Liver (tissue), 3 donors: ENCODE measurements at regions not wholly inside any gene's neighbourhood (a gene's known extent, or its start where the extent isn't known, plus 50 kb on each side); places are given as distances from the start of the nearest gene placed in this dataset.

ENCODE experiments used
- ATF3 ChIP-seq: IDR thresholded peaks from 2 replicates; pipeline ENCODE4 v1.6.1; 2016; ENCODE audit warnings: antibody characterized with exemption
- CTCF ChIP-seq: fragments of 150-350 bp; IDR thresholded peaks from 2 replicates; pipeline ENCODE4 v1.5.1; 2017; ENCODE audit warnings: improper control_type of control experiment, low read depth, low read length; ENCODE audit not compliant: missing input control
- EGR1 ChIP-seq, 2 donors: IDR thresholded peaks; 2 replicates each; pipeline ENCODE4 v1.6.1; 2016 to 2018; ENCODE audit warnings: antibody characterized with exemption in 2 of 2, low read depth in 2 of 2
- FOXA1 ChIP-seq: IDR thresholded peaks from 2 replicates; pipeline ENCODE4 v1.6.1; 2016; ENCODE audit warnings: antibody characterized with exemption
- GABPA ChIP-seq, 2 donors: IDR thresholded peaks in 1 of 2; conservative IDR thresholded peaks in 1 of 2; 2 replicates each; pipeline ENCODE4 v1.6.1; 2016; ENCODE audit warnings: antibody characterized with exemption in 2 of 2, mild to moderate bottlenecking in 1 of 2, moderate library complexity in 1 of 2
- HNF4A ChIP-seq, 2 donors: conservative IDR thresholded peaks; 2 replicates each; pipeline ENCODE4 v1.6.1; 2016; ENCODE audit warnings: antibody characterized with exemption in 2 of 2, mild to moderate bottlenecking in 2 of 2
- HNF4G ChIP-seq: IDR thresholded peaks from 2 replicates; pipeline ENCODE4 v1.6.1; 2016; ENCODE audit warnings: antibody characterized with exemption
- MAX ChIP-seq: IDR thresholded peaks from 2 replicates; pipeline ENCODE4 v1.6.1; 2016; ENCODE audit warnings: antibody characterized with exemption
- RAD21 ChIP-seq, 2 donors: IDR thresholded peaks; 2 replicates each; pipeline ENCODE4 v1.6.1; 2016; ENCODE audit warnings: antibody characterized with exemption in 2 of 2, mild to moderate bottlenecking in 2 of 2
- REST ChIP-seq: IDR thresholded peaks from 2 replicates; pipeline ENCODE4 v1.6.1; 2016; ENCODE audit warnings: antibody characterized with exemption, mild to moderate bottlenecking
- SP1 ChIP-seq: IDR thresholded peaks from 2 replicates; pipeline ENCODE4 v1.6.1; 2018; ENCODE audit warnings: antibody characterized with exemption, mild to moderate bottlenecking
- TAF1 ChIP-seq: conservative IDR thresholded peaks from 2 replicates; pipeline ENCODE4 v1.6.1; 2016; ENCODE audit warnings: antibody characterized with exemption, mild to moderate bottlenecking
- YY1 ChIP-seq: IDR thresholded peaks from 2 replicates; pipeline ENCODE4 v1.6.1; 2016; ENCODE audit warnings: antibody characterized with exemption, mild to moderate bottlenecking
- ZBTB33 ChIP-seq: IDR thresholded peaks from 2 replicates; pipeline ENCODE4 v1.6.1; 2016; ENCODE audit warnings: antibody characterized with exemption
- donor health status: healthy.
- donor health status: healthy.

GRCh38 chr15:95131131-95131556 lies 899.8 kb downstream of the MCTP2 start:
- TF ChIP-seq CTCF (no peak), REST (no peak), RAD21 (IDR thresholded peaks at IDR 0.05) (peak; percentile 16 to 25), HNF4A (conservative IDR thresholded peaks at IDR 0.05) (no peak), EGR1 (IDR thresholded peaks at IDR 0.05; ENCODE audit: low read depth in 2 of 2) (peak in 1 of 2 donors; percentile 51), TAF1 (no peak), MAX (peak; percentile 80), SP1 (peak; percentile 8), GABPA (IDR thresholded peaks at IDR 0.05 in 1 of 2, conservative IDR thresholded peaks at IDR 0.05 in 1 of 2) (no peak), HNF4G (no peak), ZBTB33 (no peak), YY1 (no peak), ATF3 (no peak), FOXA1 (no peak)
